CD4-positive, CD25-positive, alpha-beta regulatory T cell (primary cell): ENCODE measurements at regions not wholly inside any gene's neighbourhood (a gene's known extent, or its start where the extent isn't known, plus 50 kb on each side); places are given as distances from the start of the nearest gene placed in this dataset.

ENCODE experiments used
- ATAC-seq, 2 donors: fragments of 150-1000 bp; cut with Tn5 transposase; one replicate each; pipeline ENCODE4 v1.10.0; 2021; ENCODE audit warnings: low read depth in 2 of 2, moderate number of reproducible peaks in 2 of 2, moderate library complexity in 1 of 2
- DNase-seq, 3 donors: peaks; one replicate each; pipeline versions ENCODE4 v3.0.0 to v3.0.0-alpha.2; 2012 to 2022; ENCODE audit warnings: mixed read lengths in 1 of 3
- H3K27ac ChIP-seq: one replicate; pipeline ENCODE4 v1.7.0; 2013; ENCODE audit warnings: mild to moderate bottlenecking, low read length; ENCODE audit not compliant: insufficient read depth, poor library complexity, severe bottlenecking
- H3K27me3 ChIP-seq: one replicate; pipeline ENCODE4 v1.7.0; 2013; ENCODE audit warnings: low read length; ENCODE audit not compliant: control insufficient read depth, insufficient read depth
- H3K36me3 ChIP-seq: one replicate; pipeline ENCODE4 v1.7.0; 2013; ENCODE audit warnings: mild to moderate bottlenecking, low read length, moderate library complexity; ENCODE audit not compliant: control insufficient read depth, insufficient read depth
- H3K4me1 ChIP-seq: 2 replicates; pipeline ENCODE4 v1.7.0; 2013; ENCODE audit warnings: mild to moderate bottlenecking, low read length; ENCODE audit not compliant: insufficient read depth, control insufficient read depth, poor library complexity, severe bottlenecking
- H3K4me3 ChIP-seq: one replicate; pipeline ENCODE4 v1.7.0; 2013; ENCODE audit warnings: low read depth, mild to moderate bottlenecking, low read length, moderate library complexity
- H3K9me3 ChIP-seq, 2 experiments: 1 replicate in 1 of 2; 2 replicates in 1 of 2; pipeline ENCODE4 v1.7.0; 2013; ENCODE audit warnings: low read length in 2 of 2, mild to moderate bottlenecking in 1 of 2, moderate library complexity in 1 of 2; ENCODE audit not compliant: control insufficient read depth in 2 of 2
- H3K27ac Mint-ChIP-seq, 3 donors: one replicate each; pipeline ENCODE4 v1.8.0; 2020 to 2022; ENCODE audit warnings: mild to moderate bottlenecking in 3 of 3, mixed read lengths in 3 of 3, moderate library complexity in 2 of 3
- H3K27me3 Mint-ChIP-seq: one replicate; pipeline ENCODE4 v1.8.0; 2022; ENCODE audit warnings: mild to moderate bottlenecking, mixed read lengths
- H3K36me3 Mint-ChIP-seq: one replicate; pipeline ENCODE4 v1.8.0; 2020; ENCODE audit warnings: mixed read lengths
- H3K4me1 Mint-ChIP-seq, 4 donors: one replicate each; pipeline ENCODE4 v1.8.0; 2020 to 2022; ENCODE audit warnings: mixed read lengths in 4 of 4, mild to moderate bottlenecking in 1 of 4
- H3K4me3 Mint-ChIP-seq, 4 donors: one replicate each; pipeline ENCODE4 v1.8.0; 2020 to 2022; ENCODE audit warnings: mild to moderate bottlenecking in 4 of 4, mixed read lengths in 4 of 4, moderate library complexity in 3 of 4
- H3K9me3 Mint-ChIP-seq, 7 donors: one replicate each; pipeline ENCODE4 v1.8.0; 2020 to 2022; ENCODE audit warnings: mixed read lengths in 7 of 7, mild to moderate bottlenecking in 3 of 7, moderate library complexity in 2 of 7

GRCh38 chr4:8778760-8779159 is 92.9 kb downstream of the HMX1 start:
- H3K36me3 Mint-ChIP-seq = no peaks in the 10 kb centered on the region

GRCh38 chr4:8778291-8778690 is 93.3 kb downstream of the HMX1 start:
- no peaks in the 10 kb centered on the region for H3K4me1 ChIP-seq
- DNase-seq (no peak), ATAC-seq (peak in 1 of 2 donors; percentile 4)
- no peaks in the 10 kb centered on the region for H3K36me3 Mint-ChIP-seq
- H3K4me3 ChIP-seq = no peak overlapping the region
- H3K27ac ChIP-seq = no peak overlapping the region
- no peaks in the 10 kb centered on the region for H3K36me3 ChIP-seq
- no peaks in the 10 kb centered on the region for H3K9me3 ChIP-seq
- no peaks in the 10 kb centered on the region for H3K4me1 Mint-ChIP-seq
- H3K4me3 Mint-ChIP-seq = no peak overlapping the region
- H3K27ac Mint-ChIP-seq = no peak overlapping the region
- no peaks in the 10 kb centered on the region for H3K27me3 ChIP-seq
- no peaks in the 10 kb centered on the region for H3K9me3 Mint-ChIP-seq
- no peaks in the 10 kb centered on the region for H3K27me3 Mint-ChIP-seq

More at GRCh38 chr4:8778760-8779159, 92.9 kb downstream of the HMX1 start:
- Mint-ChIP-seq H3K4me3 (no peak overlapping the region), H3K27me3 (no peaks in the 10 kb centered on the region), H3K27ac (no peak overlapping the region), H3K9me3 (no peaks in the 10 kb centered on the region), H3K4me1 (no peaks in the 10 kb centered on the region)
- Histone ChIP-seq H3K9me3 (no peaks in the 10 kb centered on the region), H3K27me3 (no peaks in the 10 kb centered on the region), H3K27ac (no peak overlapping the region), H3K36me3 (no peaks in the 10 kb centered on the region), H3K4me1 (no peaks in the 10 kb centered on the region), H3K4me3 (no peak overlapping the region)
- ATAC-seq (no peak), DNase-seq (no peak)

- Histone ChIP-seq H3K27ac (no peak overlapping the region), H3K27me3 (no peaks in the 10 kb centered on the region), H3K4me3 (no peak overlapping the region), H3K4me1 (no peaks in the 10 kb centered on the region), H3K9me3 (no peaks in the 10 kb centered on the region), H3K36me3 (no peaks in the 10 kb centered on the region)
- Mint-ChIP-seq H3K27ac (no peak overlapping the region), H3K4me3 (no peak overlapping the region), H3K4me1 (no peaks in the 10 kb centered on the region), H3K27me3 (no peaks in the 10 kb centered on the region), H3K36me3 (no peaks in the 10 kb centered on the region), H3K9me3 (no peaks in the 10 kb centered on the region)
- ATAC-seq = no peak
- DNase-seq = no peak
Observed at GRCh38 chr4:8777320-8778196, 94.1 kb downstream of the HMX1 start.

GRCh38 chr4:8776366-8776765 is 95.3 kb downstream of the HMX1 start:
- no peaks in the 10 kb centered on the region for H3K36me3 ChIP-seq
- Mint-ChIP-seq H3K36me3 (no peaks in the 10 kb centered on the region), H3K9me3 (no peaks in the 10 kb centered on the region), H3K27ac (no peak overlapping the region), H3K27me3 (peaks cover 3% of the 10 kb centered on the region), H3K4me3 (no peak overlapping the region), H3K4me1 (no peaks in the 10 kb centered on the region)
- H3K4me1 ChIP-seq = no peaks in the 10 kb centered on the region
- H3K27me3 ChIP-seq = no peaks in the 10 kb centered on the region
- DNase-seq = no peak
- no peak overlapping the region for H3K4me3 ChIP-seq
- no peak for ATAC-seq
- H3K9me3 ChIP-seq = no peaks in the 10 kb centered on the region
- H3K27ac ChIP-seq = no peak overlapping the region

DNA sequence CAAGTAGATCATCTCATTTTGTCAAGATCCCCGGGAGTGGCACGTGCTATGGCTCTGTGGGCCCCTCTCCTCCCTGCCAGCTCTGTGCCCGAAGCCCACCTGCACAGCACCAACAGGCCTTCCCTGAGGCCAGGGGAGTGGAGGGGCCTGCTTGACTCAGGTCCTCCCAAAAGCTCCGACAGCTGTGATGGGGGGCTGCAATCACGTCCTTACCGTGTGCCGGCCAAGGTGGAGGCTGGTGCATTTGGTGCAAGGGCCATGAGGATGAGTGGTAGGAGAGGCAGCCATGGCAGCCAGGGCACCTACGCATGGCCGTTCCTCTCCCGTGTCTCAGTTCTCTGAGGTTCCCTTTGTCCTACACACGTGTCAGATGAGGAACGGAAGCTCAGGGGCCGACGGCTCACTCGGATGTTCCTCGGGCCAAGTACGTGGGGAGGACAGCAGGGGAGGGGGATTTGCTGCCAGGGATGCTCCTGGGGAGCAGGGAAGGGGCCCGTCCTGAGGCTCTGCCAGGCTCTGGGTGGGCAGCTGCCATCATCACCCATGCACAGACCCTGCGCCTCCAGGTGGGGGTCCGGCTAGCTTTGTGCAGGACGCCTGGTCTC is 95.8 kb downstream of the HMX1 start:
- no peak for ATAC-seq
- no peak for DNase-seq

DNA sequence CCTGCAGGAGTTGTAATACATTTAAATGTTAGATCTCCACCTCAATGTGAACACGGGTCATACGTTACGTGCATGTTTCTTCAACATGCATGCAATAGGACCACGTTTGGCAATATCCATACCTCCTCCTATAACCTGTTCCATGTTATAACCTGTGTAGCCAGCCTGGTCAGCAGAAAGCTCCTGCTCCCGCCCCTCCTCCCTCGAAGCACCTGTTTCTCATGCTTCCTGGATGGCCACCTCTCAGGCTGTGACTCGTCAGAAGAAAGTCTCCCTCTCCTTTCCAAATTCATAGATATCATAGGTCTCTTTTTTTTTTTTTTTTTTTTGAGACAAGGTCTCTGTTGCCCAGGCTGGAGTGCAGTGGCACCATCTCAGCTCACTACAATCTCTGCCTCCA is 96.5 kb downstream of the HMX1 start:
- no peaks in the 10 kb centered on the region for H3K9me3 Mint-ChIP-seq
- no peak overlapping the region for H3K27ac Mint-ChIP-seq
- Histone ChIP-seq H3K4me3 (no peak overlapping the region), H3K4me1 (no peaks in the 10 kb centered on the region), H3K27me3 (no peaks in the 10 kb centered on the region), H3K36me3 (no peaks in the 10 kb centered on the region), H3K9me3 (no peaks in the 10 kb centered on the region), H3K27ac (no peak overlapping the region)
- H3K27me3 Mint-ChIP-seq = peaks cover 5% of the 10 kb centered on the region
- no peak overlapping the region for H3K4me3 Mint-ChIP-seq
- no peaks in the 10 kb centered on the region for H3K36me3 Mint-ChIP-seq
- DNase-seq (no peak), ATAC-seq (no peak)
- no peaks in the 10 kb centered on the region for H3K4me1 Mint-ChIP-seq

More for the DNA sequence above, 95.8 kb downstream of the HMX1 start:
- H3K4me3 Mint-ChIP-seq = no peak overlapping the region
- no peaks in the 10 kb centered on the region for H3K4me1 ChIP-seq
- no peaks in the 10 kb centered on the region for H3K9me3 Mint-ChIP-seq
- no peak overlapping the region for H3K4me3 ChIP-seq
- H3K36me3 ChIP-seq = no peaks in the 10 kb centered on the region
- H3K27ac Mint-ChIP-seq = no peak overlapping the region
- no peak overlapping the region for H3K27ac ChIP-seq
- H3K36me3 Mint-ChIP-seq = no peaks in the 10 kb centered on the region
- H3K27me3 Mint-ChIP-seq = peaks cover 5% of the 10 kb centered on the region
- H3K27me3 ChIP-seq = no peaks in the 10 kb centered on the region
- no peaks in the 10 kb centered on the region for H3K4me1 Mint-ChIP-seq
- no peaks in the 10 kb centered on the region for H3K9me3 ChIP-seq

DNA sequence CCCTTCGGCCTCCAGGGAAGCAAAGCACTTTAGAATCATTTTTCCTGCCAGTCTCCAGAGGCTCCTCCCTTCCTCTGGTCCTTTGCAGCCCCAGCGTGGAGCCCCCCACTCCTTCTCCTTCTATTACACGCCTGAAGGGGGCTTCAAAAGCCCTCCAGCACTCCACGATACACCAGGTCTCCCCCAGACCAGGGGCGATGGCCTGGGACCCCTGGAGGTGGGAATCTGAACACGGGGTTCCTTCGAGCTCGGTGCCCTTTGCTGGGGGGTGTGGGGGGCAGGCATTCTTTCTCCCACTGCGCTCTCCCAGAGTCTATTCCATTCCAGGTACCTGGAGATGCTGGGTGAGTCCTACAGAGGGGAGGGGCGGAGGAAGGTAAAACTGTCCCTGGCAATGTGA is 97.6 kb downstream of the HMX1 start:
- Mint-ChIP-seq H3K27me3 (peaks cover 5% of the 10 kb centered on the region), H3K4me3 (no peak overlapping the region), H3K36me3 (no peaks in the 10 kb centered on the region), H3K4me1 (no peaks in the 10 kb centered on the region), H3K9me3 (no peaks in the 10 kb centered on the region), H3K27ac (no peak overlapping the region)
- no peaks in the 10 kb centered on the region for H3K27me3 ChIP-seq
- no peaks in the 10 kb centered on the region for H3K36me3 ChIP-seq
- H3K9me3 ChIP-seq = no peaks in the 10 kb centered on the region
- H3K4me3 ChIP-seq = no peak overlapping the region
- no peaks in the 10 kb centered on the region for H3K4me1 ChIP-seq
- no peak for DNase-seq
- no peak overlapping the region for H3K27ac ChIP-seq
- no peak for ATAC-seq
